Activated CD4-positive, alpha-beta T cell treated with anti-CD3 and anti-CD28 coated beads, Interleukin-10, Interleukin-2, amounts not matched to agents 100 ng/mL and 50 ng/mL, durations not matched to agents 16 hours and 8 hours (primary cell): ENCODE measurements at regions not wholly inside any gene's neighbourhood (a gene's known extent, or its start where the extent isn't known, plus 50 kb on each side); places are given as distances from the start of the nearest gene placed in this dataset.

Experiments used
- DNase-seq: peaks from one replicate; pipeline ENCODE4 v3.0.0-alpha.2; 2020

DNA sequence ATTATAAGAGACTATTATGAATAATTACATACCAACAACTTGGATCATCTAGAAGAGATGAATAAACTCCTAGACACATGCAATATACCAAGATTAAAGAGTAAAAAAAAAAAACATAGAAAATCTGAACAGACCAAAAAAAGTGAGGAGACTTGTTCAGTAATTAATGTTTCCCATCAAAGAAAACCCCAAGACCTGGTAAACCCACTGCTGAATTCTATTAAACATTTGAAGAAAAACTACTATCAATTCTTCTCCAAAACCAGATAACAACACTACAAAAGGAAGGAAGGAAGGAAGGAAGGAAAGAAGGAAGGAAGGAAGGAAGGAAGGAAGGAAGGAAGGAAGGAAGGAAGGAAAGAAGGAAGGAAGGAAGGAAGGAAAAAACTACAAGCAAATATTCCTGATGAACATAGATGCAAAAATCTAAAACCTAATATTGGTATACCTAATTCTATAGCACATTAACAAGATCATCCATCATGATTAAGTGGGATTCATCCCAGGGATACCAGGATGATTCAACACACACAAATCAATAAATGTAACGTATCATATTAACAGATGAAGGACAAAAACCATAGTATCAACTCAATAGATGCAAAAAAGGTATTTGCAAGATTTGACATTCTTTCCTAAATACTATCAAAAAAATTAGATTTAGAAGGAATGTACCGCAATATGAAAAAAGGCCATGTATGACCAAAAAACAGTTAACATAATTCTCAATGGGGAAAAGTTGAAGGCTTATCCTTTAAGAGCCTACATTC is 445.5 kb downstream of the KCNH5 start:
- no peak for DNase-seq

- no peak for DNase-seq
Observed at GRCh38 chr14:62602712-62603111, 442.5 kb downstream of the KCNH5 start.

- no peak for DNase-seq
Observed at GRCh38 chr14:62604524-62604923, 440.7 kb downstream of the KCNH5 start.

DNA sequence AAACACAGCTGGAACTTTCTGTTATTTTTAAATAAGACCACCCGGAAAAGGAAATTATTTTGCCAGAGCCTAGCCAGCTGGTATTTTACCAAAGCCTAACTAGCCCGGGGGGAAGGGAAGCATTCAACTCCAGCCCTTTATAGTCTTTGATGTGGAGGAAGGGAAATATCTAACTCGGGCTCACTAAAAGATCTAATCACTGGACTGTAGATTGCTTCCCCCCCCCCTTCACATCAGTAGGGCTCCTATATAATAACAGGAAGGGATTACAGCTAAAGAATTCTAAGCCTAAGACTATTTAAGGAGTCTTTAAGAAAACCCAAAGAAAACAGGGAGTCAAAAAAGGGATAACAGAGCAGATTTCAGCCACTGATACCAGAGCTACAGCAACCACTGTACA is 431.1 kb downstream of the KCNH5 start:
- DNase-seq, result no peak

DNA sequence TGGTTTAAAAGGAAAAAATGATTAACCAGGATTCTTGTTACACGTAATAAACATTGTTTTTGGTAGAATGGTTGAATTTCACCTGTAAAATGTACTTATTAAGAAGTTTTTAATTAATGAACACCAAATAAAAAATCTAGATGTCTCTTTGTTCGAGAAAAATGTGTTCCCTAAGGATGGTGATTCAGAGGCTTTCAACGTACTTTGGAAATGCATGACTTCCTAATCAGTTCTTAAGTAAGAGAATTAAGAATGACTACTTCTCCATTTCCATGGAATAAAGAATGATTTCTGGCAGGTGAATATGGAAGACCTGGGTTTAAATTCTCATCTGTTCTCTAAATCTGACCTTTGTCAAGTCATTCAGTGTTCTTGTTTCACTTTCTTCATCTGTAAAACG is 428.6 kb downstream of the KCNH5 start:
- DNase-seq, result no peak

DNA sequence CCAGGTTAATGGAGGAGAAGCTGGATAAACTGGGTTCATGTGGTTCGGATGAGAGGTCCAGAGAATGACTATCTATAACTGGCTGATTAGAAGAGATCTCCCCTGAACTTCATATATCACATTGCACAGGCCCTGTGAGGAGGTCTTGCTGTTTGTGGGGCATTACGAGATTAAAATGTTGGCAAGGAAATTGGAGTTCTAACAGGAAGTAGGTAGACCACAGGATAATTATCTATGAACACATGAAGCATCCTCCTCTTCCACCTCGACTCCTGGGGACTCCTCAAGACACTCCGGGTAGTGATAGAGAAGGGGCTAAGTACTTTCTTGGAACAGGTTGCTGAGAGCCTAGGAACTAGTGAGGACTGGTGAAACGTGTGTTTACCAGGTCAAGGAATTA is 418.8 kb downstream of the KCNH5 start:
- DNase-seq, result no peak

DNA sequence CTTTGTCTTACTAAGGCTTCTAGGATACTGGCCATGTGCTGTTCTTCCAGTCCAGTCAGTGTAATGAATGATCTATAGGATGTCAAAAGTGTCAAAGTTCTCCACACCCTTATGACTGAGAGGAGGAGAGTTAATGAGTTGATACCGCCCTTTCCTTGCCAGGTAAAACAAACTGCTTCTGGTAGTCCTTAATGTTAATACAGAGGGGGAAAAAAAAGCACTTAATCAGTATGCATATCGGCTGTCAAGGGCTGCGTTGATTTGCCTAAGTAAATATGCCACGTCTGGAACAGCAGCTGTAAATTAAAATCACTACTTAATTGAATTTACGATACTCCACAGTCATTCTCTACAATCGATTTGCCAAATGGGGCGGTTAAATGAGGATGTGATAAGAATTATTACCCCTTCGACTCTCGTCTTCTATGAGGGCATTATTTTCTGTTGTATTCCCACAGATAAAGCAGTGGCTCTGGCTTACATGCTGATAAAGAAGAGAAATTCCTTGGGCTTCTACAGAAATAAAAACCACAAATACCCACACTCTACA is 416.0 kb downstream of the KCNH5 start:
- DNase-seq, result no peak

GRCh38 chr14:62631176-62631575 is 414.1 kb downstream of the KCNH5 start:
- DNase-seq, result no peak

GRCh38 chr14:62632771-62633170 is 412.5 kb downstream of the KCNH5 start:
- DNase-seq, result no peak

DNA sequence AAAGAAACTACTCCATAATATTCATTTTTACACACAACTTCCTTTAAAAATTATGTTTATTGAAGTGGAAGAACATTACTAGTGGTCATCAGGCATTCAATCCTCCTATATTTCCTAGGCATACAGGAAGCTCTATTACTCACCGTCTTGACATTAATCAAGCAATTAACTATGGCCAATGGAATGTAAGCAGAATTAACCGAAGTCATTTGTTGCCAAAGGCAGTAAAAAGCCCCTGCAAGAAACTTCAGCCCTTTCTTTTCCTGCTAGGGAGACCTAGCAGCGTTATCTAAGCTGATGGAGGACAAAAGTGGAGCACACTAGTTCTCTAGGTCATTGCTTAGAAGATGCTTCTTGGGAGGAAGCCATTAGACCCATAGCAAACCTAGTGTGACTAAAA is 399.6 kb downstream of the KCNH5 start:
- no peak for DNase-seq
